HG03103 (cell line): ENCODE measurements at regions not wholly inside any gene's neighbourhood (a gene's known extent, or its start where the extent isn't known, plus 50 kb on each side); places are given as distances from the start of the nearest gene placed in this dataset.
"Not testable (repeated sequence)": the region's sequence is repeated elsewhere in the genome, so short reads cannot be mapped to it uniquely, and the experiment has no call there.

Source experiments
- ATAC-seq: cut with Tn5 transposase; IDR thresholded peaks from one replicate; pipeline ENCODE4 v1.9.1; 2021; ENCODE audit warnings: low read depth; ENCODE audit not compliant: unreplicated experiment

DNA sequence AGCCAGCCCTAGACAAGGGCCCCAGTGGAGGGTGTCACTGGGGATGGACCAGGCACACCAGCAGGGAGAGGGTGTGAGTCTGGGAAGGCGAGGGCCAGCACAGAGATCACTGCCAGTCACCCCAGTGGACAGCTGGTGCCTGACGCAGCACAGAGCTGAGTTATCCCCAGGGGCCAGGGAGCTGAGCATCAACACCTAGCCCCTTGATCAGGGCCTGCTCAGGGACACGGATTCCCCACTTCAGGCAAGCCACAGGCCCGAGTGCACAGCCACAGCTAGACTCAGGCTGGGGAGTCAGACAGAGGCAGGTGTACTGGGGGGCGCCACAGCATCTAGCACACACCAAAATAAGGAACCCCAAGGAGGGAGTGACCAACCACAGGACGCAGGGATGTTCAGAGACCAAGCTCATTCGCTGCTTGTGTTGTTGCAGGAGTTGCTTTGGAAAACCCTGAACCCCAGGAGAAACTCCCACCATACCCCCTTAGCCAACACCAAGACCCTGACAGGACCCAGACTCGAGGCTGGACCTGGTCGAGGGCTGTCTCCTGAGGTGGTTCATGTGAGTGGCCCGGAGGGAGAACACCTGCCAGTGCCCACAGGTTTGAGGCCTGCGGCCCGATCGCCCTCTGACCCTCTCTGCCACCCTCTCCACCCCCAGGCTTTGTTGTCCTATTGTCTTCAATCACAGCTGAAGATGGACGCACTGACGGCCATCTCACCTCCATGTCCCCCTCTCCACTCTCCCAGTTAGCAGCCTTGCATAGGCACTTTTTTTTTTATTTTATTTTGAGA, 146.8 kb downstream of the TPRA1 start:
- no peak for ATAC-seq

DNA sequence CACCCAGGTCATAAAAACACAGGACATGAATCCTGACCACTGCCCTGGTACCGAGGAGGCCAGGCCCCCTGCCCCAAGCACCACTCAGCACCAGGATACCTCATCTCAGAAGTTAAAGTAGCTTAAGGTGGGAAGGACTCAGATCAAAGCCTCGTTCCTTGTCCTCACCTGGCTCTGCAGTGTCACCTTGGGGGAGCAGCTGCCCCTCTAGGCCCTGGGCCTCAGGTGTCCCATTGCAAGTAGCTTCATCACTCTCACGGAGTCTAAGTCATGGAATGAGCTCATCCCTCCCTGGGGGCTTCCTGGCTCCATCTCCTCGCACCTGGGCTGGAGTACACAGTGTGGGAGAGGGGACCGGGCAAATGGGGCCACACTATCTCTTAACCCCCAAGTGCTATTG, 148.0 kb downstream of the TPRA1 start:
- no peak for ATAC-seq

DNA sequence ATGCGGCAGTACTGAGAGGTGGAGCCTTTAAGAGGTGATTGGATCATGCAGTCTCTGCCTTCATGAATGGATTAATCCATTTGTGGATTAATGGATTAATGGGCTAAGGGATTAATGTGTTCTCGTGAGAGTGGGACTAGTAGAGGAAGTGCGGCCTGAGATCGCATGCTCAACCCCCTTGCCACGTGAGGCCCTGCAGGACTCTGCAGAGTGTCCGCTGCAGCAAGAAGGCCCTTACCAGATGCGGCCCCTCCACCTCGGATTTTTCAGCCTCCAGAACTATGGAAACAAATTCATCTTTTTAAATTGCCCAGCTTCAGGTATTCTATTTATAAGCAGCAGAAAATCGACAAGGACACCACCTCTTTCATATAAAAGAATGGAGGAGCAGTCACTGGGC, 148.8 kb downstream of the TPRA1 start:
- ATAC-seq = no peak

DNA sequence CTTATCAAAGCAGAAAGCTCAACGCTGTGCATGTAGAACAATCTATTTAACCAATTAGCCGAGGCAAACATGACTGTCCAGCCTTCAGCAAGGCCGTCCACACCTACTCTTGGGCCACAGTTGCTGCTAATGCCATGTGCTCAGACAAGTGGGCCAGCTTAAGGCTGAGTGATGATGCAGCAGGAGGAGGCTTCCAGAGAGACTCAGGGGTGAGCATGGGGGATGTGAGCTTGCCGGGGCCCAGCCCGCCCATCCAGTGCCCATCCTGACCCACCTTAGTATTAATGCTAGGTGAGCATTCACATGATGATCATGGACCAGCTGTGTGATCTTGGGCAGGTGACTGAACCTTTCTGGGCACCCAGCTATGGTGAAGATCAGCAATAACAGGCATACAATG, 150.1 kb downstream of the TPRA1 start:
- ATAC-seq = no peak

DNA sequence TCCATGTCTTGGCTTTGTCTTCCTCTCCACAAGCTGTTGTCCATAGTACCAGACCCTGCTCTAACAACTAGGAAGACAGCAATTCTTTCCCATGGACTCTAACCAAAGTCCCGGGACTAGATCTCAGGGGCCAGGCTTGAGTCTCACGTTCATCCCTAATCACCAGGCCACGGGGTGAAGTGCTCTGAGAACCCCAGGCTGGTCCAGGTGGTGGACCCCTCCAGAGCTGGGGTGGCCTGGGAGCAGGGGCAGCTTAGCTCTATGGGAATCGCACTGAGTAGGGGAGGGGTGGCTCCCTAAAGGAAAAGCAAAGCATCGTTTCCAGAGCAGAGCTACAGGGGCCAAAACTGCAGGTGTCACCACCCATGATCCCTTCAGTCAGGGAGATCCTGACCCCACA, 150.9 kb downstream of the TPRA1 start:
- no peak for ATAC-seq

DNA sequence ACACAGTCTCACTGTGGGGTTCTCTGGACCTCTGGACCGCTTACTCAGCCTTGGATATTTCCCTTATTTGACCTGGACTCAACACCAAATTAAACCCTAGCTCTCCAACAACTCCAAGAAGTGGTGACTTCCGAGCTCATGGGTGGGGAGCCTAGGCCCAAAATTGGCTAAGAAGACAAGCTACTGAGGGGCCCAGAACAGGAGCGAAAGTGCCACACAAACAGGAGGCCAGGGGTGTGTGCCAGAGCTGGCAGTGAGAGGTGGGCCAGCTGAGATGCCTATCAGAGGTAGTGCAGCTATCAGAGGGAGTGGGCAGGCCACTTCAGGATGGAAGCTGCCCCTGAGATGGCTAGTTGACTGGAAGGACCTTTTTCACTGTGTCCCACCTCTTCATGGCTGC, 151.1 kb upstream of the PRR20G start:
- ATAC-seq = no peak

DNA sequence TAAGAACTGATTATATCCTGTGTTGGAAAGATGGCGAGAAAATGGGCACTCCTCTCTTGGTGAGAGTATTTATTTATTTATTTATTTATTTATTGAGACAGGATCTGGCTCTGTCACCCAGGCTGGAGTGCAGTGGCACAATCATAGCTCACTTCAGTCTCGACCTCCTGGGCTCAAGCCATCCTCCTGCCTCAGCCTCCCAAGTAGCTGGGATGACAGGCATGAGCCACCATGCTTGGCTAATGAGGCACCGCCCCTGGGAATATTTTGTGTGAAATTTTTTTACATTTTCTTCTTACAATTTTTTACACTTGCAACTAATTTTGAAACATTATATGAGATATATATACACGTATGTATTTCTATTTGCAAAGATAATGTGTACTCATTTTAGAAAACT, 150.5 kb upstream of the PRR20G start:
- no peak for ATAC-seq

DNA sequence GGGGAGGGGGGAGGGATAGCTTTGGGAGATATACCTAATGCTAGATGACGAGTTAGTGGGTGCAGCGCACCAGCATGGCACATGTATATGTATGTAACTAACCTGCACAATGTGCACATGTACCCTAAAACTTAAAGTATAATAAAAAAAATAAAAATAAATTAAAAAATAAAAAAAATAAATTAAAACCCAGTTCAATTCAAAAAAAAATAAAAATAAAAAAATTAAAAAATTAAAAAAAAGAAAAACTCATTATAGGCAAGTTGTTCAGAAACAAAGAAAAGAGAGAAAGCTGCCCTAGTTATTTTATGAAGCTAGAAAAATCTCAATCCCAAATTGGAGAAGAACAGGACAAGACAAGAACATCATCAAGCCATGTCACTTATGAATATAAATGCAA, 147.5 kb upstream of the PRR20G start:
- ATAC-seq = not testable (repeated sequence)

DNA sequence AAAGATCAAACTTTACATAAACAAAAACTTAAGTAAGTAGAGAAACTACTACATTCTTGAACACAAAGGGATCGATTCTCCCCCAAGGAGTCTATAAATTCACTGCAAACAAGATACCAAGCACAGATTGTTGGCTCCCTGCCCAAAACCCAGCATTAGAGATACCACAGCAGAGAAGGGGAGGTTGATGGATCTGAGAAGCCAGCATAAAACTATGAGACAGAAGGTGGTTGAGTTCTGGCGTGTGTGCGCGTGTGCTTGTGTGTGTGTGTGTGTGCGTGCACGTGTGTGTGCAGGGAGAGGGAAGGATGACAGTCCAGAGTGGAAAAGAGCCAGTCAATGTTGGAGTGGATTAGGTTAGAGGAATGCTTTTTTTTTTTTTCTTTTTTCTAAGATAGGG, 143.2 kb upstream of the PRR20G start:
- ATAC-seq = no peak

DNA sequence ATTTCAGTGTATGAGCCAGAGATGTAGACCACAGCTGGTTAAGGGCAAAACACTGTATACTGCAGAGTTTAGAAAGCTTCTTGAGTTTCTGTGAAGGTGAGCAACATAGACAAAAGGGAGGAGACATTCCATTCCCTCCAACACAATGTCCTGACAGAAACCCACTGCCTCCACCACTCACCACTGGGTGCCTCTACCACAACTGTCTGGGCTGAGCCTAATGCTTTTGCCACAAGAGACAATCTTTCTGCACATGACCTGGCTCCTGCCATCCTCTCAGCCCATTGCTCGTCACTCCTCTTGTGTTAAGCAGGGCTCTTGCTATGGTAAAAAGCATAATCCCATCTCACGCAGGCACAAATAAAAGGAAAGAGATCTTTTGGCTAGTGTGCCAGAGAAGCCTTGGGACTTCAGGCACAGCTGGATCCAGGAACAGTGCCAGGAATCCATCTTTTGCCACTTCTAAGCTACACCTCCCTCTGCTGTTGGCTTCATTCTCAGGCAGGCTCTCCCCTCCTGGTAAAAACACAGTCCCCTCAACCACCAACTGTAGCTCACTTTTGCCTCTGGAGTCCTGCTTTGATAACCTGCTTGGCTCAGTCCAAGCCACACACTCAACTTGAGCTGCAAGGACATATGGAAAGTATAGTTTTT, 140.6 kb upstream of the PRR20G start:
- no peak for ATAC-seq

DNA sequence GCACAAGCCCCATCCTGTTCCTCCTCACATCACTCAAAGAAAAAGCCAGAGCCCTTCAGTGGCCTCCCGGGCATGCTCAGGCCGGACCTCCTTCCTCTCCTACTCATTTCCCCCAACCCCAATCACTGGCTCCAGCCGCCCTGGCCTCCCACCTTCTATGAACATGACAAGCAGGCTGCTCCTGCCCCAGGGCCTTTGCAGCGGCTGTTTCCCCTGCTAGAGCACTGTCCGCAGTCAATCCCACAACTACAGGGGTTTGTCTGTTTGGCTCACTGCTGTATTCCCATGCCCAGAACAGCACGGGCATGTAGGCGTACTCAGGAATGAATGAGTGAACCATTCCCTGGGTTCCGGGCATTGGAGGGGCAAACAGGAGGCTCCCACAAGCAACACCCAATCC, 139.8 kb upstream of the PRR20G start:
- no peak for ATAC-seq

DNA sequence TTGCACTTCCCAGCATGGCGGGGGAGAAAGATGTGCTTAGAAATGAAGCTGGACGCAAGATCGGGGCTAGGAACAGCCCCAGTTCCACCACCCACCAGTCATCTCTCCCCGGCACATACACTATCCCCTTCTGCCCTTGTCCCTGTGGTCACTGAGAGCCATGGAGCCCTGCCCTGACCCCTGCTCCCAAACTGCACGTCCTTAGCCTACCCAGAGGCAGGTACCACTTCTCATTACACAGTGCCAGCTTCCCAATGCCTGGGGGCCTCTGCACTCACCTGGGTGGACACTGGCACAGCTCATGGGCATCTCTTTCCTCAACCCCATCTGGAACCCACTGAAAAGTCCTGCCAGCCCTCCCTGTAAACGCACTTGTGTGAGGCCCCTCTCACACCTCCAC, 139.3 kb upstream of the PRR20G start:
- no peak for ATAC-seq

DNA sequence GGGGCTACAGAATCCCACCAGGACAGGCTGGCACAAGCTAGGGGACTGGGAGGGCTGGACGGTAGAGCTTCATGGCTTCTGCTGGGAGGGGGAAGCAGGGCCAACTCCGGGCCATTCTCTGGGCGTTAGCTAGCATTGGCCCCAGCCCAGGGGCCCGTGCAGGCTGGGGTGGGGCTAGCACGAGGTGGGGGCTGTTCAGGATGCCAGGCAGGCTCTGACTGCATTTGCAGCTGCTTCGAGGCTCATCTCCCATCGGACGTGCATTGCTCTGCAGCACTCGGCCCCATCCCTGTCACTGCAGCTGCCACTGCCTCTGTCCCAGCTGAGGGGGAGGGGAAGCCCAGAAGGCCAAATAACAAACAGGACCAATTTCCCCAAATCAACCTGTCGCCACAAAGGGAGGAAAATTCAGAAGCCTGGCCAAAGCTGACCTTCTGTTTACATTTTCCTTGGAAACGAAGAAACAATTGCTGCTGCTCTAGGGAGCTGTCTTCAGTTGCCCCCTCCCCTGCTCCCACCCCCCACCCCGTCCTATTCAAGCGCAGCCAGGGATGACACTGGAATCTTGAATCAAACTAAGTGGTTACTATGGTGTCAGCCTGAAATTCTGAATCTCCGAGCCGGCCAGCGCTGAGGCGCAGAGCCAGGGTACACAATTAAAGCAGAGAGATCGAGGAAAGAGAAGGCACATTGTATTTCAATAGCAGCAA, 138.8 kb upstream of the PRR20G start:
- no peak for ATAC-seq

DNA sequence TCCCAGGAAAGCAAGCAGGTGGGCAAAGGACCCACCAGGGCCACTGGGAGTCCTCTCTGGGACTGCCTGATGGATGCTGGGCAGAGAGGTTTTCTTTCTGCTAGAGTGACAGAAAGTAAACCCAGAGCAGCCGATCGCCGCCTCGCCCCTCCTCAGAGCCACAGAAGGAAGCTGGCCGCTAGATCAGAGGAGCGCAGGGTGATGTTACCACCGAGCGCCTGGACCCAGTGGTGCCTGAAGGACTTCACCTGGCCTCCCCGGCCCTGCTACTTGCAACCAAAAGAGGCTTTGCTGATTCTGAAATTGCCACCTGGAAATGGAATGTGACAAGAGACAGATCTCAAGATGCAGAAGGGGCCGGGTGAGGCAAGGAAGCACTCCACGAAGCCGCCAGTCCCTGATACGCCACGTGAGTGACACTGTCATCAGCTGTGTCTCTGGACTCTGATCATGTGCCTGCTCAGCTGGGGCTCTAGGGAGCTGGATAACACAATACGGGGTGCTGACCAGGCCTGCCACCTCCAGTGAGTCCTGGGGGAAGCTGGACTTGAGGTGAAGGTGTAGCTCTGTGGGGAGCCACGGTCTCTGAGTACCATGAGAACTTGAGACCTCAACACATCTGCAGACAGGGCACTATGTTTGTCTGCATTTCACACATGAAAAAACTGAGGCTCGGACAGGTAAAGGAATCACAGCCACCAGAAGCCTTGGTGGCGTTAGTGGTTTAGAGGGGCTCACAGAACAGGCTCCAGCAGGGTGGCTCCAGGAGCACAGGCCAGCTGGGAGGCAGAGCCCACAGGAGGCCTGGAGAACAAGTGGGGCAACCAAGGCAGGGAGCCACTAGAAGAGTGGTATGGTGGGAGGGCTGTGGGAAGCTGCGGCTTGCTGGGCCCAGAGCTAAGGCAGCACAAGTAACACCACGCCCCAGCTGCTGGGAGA, 137.9 kb upstream of the PRR20G start:
- no peak for ATAC-seq

DNA sequence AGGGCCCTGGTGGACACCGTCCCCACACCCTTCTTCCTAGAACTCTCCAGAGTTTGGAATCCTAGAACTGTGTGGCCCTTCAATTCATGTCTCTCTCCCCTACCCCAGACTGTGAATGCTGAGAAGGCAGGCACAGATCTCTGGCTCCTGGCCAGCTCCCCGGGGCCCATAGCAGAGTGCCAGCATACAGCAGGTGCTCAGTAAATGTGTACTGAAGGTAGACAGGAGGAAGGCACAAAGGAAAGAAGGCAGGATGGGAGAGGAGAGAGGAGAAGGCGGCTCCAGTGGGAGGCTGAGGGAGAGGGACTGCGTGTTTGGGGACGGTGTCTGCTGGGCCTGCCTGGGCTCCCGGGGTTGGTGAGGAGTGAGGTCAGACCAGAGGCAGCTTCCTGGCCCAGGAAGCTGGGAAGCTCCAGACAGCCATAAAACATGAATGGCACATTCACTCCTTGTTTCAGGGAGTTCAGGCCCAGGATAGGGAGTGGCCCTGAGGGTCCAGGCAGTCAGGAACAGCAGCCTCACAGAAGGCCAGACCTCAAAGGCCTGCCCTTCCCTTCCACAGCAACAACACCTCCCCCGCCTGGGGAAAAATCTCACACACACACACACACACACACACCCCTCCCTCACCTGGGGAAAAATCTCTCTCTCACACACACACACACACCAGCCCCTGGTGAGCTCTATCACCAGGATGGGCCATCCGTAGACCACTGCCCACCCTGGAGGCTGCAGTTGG, 137.1 kb upstream of the PRR20G start:
- no peak for ATAC-seq

DNA sequence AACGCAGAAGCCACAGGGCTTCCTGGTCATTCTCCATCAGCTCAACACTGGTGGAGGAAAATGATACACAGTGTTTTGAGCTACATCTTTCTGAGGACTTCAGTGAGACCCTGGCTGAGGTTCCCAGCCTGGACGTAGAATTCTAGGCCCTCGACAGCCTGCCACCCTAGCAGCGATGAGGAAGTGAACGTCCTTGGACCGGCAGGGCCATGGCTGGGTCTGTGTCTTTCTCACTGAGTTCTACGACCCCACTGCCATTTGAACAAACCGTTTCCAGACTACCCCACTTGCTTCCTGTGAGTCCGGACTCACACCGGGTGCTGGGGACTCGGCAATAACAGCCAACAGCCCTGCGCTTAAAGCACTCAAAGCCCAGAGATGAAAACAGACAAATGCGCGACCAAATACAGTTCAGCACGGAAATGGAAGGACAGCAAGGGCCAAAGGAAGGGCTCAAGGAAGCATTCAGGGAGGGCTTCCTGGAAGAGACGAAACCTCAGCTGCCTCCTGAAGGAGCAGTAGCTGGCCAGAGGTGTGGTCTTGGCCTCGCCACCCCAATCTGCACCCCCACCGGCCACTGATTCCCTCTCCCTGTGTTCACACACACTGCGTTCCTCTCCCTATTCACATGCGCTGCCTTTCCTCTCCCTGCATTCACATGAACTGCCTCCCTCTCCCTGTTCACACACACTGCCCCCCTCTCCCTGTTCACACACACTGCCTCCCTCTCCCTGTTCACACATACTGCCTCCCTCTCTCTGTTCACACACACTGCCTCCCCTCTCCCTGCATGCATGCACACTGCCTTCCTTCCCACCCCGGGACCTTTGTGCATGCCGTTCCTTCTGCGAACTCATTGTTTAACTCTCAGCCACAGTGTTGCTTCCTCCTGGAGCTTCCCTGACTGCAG, 136.3 kb upstream of the PRR20G start:
- no peak for ATAC-seq

DNA sequence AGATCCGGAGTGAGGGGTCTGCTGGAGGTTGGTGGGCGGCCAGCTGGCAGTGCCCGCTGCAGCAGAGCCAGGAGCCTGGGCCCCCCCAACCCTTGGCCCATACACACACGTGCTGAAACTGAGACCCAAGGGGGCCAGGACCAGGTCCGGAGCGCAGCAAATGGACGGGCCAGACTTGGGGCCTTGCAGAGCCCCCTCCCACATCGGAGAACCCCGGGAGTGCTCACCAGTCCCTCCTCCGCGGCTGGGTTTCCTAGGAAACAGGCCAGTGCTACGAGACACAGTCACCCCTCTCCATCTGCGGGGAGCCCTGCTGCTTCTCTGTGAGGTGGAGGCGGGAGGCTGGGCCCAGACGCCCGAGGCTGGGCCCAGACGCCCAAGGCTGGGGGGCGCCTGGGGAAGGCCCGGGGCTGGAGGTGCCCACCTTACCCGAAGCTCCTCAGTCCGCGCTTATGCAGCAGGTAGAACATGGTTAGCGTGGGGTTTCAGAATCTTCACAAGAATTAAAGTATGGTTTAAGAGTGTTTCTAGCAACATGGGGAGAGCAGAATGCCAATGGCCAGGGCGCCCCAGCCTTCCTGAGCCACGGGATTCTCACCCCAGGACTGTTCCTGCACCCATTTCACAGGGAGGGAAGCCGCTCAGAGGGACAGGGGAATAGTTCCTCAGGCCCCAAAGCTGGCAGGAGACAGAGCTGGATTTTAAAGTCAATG, 135.0 kb upstream of the PRR20G start:
- no peak for ATAC-seq

DNA sequence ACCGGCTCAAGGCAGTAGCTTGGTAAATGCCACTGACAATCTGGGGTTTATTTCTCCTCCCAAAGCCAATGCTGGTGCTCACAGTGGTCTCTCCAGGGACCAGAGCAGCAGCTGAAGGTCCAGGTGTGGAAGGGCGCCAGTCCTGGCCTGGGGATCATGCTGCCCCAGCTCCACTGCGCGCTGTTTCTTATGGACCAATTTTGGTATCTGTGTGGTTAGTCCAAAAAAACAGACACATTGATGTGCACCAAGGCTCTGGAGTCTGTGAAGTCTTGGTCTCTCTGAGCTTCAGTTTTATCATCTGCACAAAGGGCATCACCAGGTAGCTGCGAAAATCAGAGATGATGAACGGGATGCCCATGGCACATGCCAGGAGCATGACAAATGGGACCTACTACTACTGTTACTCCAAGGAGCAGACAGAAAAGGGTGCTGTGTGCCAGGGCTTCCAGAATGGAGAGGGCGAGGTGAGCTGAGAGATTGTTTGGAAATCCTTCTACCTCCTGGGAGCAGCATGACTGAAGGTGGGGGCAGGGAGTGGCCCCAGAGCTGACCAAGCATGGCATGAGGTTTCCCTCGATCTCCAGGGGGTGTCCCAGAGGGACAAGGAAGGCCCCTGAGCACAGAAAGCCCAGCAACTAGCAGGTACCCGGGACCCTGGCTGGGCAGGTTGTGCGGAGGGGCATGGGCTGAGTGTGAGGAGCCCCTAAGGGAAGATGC, 134.3 kb upstream of the PRR20G start:
- ATAC-seq = no peak
